ENCODE measurements at regions not wholly inside any gene's neighbourhood (a gene's known extent, or its start where the extent isn't known, plus 50 kb on each side); places are given as distances from the start of the nearest gene placed in this dataset.
A peak's percentile ranks its signal among the peaks of the same experiment; 100 is the strongest.

DNA sequence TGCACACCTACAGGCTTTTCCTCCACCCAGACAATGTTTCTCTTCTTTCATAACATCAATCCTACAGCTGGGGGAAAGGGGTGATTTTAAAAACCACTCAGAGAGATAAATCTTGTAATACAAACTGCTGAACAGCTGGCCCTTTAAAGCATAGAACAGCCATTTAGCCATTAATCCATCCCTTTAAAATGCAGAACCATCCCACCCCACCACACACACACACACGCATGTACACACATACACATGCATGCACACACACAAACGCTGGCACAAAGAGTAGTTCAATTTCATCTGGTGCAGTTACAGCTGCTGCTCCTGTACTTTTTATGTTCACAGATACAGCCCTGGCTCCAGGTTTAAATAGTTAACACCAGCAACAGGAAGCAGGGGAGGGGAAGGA is 426.1 kb downstream of the MID1IP1 start:
- Histone ChIP-seq H3K9me3 (ENCODE audit: low read length) (no peaks in the 10 kb centered on the region), H3F3A (ENCODE audit: insufficient read depth, low read length) (no peaks in the 10 kb centered on the region), H3K36me3 (ENCODE audit: insufficient read depth, low read length) (no peaks in the 10 kb centered on the region), H3K9me2 (ENCODE audit: low read depth, low read length) (no peaks in the 10 kb centered on the region), H3K4me1 (ENCODE audit: insufficient read depth, low read length, severe bottlenecking) (no peaks in the 10 kb centered on the region), H4K20me1 (ENCODE audit: insufficient read depth, low read length) (no peaks in the 10 kb centered on the region), H2AFZ (ENCODE audit: low read length) (no peak overlapping the region), H3K79me2 (ENCODE audit: insufficient read depth, low read length) (no peaks in the 10 kb centered on the region), H3K4me2 (ENCODE audit: low read length) (no peak overlapping the region), H3K9ac (ENCODE audit: low read length) (no peak overlapping the region), H3K27me3 (ENCODE audit: insufficient read depth, low read length) (no peaks in the 10 kb centered on the region), H3K27ac (ENCODE audit: low read depth, low read length, poor library complexity, severe bottlenecking) (no peak overlapping the region), H3K4me3 (ENCODE audit: low read depth, low read length, poor library complexity, severe bottlenecking) (no peak overlapping the region)
- TF ChIP-seq CTCF (IDR thresholded peaks at IDR 0.05; ENCODE audit: low read length) (no peak), EZH2 (IDR thresholded peaks at IDR 0.05; ENCODE audit: borderline replicate concordance, low read length) (no peak)

DNA sequence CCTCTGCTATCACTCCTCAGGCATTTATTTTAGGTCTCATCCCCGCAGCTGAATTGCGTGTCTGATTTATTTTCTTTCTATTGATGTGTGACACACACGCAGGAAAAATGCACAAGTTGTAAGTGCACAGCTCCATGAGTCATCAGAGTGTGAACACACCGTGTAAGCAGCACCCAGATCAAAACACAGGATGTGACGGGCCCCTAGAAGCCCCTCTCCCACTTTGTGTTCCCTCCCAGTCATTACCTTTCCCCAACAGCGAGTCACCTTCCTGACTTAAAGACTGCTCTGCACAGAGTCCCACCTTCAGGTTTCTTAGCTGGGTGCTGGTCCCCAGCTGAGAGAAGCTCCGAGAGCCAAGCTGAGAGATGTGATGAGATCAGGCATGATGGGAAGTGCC is 436.7 kb downstream of the MID1IP1 start:
- no peaks in the 10 kb centered on the region for H3K9me3 ChIP-seq (ENCODE audit: low read length)
- H3K9me2 ChIP-seq (ENCODE audit: low read depth, low read length): no peaks in the 10 kb centered on the region
- no peak overlapping the region for H3K4me2 ChIP-seq (ENCODE audit: low read length)
- H3K9ac ChIP-seq (ENCODE audit: low read length): no peak overlapping the region
- no peaks in the 10 kb centered on the region for H3K27me3 ChIP-seq (ENCODE audit: insufficient read depth, low read length)
- H4K20me1 ChIP-seq (ENCODE audit: insufficient read depth, low read length): no peaks in the 10 kb centered on the region
- no peaks in the 10 kb centered on the region for H3K4me1 ChIP-seq (ENCODE audit: insufficient read depth, low read length, severe bottlenecking)
- TF ChIP-seq CTCF (IDR thresholded peaks at IDR 0.05; ENCODE audit: low read length) (no peak), EZH2 (IDR thresholded peaks at IDR 0.05; ENCODE audit: borderline replicate concordance, low read length) (no peak)
- H3K36me3 ChIP-seq (ENCODE audit: insufficient read depth, low read length): no peaks in the 10 kb centered on the region
- H3F3A ChIP-seq (ENCODE audit: insufficient read depth, low read length): no peaks in the 10 kb centered on the region
- no peak overlapping the region for H3K4me3 ChIP-seq (ENCODE audit: low read depth, low read length, poor library complexity, severe bottlenecking)
- H3K27ac ChIP-seq (ENCODE audit: low read depth, low read length, poor library complexity, severe bottlenecking): no peak overlapping the region
- H2AFZ ChIP-seq (ENCODE audit: low read length): no peak overlapping the region
- H3K79me2 ChIP-seq (ENCODE audit: insufficient read depth, low read length): no peaks in the 10 kb centered on the region

DNA sequence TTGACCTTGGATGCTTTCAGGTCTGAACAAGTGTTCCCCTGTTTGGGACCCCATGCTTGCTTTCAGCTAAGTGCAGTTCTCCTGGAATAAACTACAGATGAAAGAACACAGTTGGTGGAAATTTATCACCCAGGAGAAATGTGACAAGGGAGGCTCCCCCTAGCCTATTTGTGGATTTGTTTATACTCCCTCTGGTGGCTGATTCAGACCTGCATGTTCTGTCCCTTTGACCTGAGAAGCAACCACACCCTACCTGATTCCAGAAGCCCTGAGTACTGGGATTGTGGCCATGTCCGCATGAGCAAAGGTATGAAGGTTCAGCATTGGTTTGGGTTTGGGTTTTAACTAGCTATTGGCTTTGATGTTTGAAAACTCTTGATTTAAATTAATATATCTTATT is 440.9 kb downstream of the MID1IP1 start:
- no peaks in the 10 kb centered on the region for H3K36me3 ChIP-seq (ENCODE audit: insufficient read depth, low read length)
- H3K4me2 ChIP-seq (ENCODE audit: low read length): no peak overlapping the region
- no peaks in the 10 kb centered on the region for H3K4me1 ChIP-seq (ENCODE audit: insufficient read depth, low read length, severe bottlenecking)
- H3K79me2 ChIP-seq (ENCODE audit: insufficient read depth, low read length): no peaks in the 10 kb centered on the region
- no peak overlapping the region for H3K9ac ChIP-seq (ENCODE audit: low read length)
- no peak overlapping the region for H2AFZ ChIP-seq (ENCODE audit: low read length)
- no peaks in the 10 kb centered on the region for H3K9me3 ChIP-seq (ENCODE audit: low read length)
- TF ChIP-seq CTCF (IDR thresholded peaks at IDR 0.05; ENCODE audit: low read length) (peak; percentile 44; the same call in 1 of the 2 replicates), EZH2 (IDR thresholded peaks at IDR 0.05; ENCODE audit: borderline replicate concordance, low read length) (no peak)
- no peaks in the 10 kb centered on the region for H3K27me3 ChIP-seq (ENCODE audit: insufficient read depth, low read length)
- H3K4me3 ChIP-seq (ENCODE audit: low read depth, low read length, poor library complexity, severe bottlenecking): no peak overlapping the region
- no peaks in the 10 kb centered on the region for H3K9me2 ChIP-seq (ENCODE audit: low read depth, low read length)
- H3F3A ChIP-seq (ENCODE audit: insufficient read depth, low read length): no peaks in the 10 kb centered on the region
- H3K27ac ChIP-seq (ENCODE audit: low read depth, low read length, poor library complexity, severe bottlenecking): no peak overlapping the region
- H4K20me1 ChIP-seq (ENCODE audit: insufficient read depth, low read length): no peaks in the 10 kb centered on the region
